ENCODE measurements at regions not wholly inside any gene's neighbourhood (a gene's known extent, or its start where the extent isn't known, plus 50 kb on each side); places are given as distances from the start of the nearest gene placed in this dataset.
A peak's percentile ranks its signal among the peaks of the same experiment; 100 is the strongest.
"Not testable (repeated sequence)": the region's sequence is repeated elsewhere in the genome, so short reads cannot be mapped to it uniquely, and the experiment has no call there.

GRCh38 chr6:168851460-168852375 is 401.9 kb downstream of the THBS2 start:
- Histone ChIP-seq H3K79me2 (ENCODE audit: insufficient read depth) (no peaks in the 10 kb centered on the region), H3F3A (replicated peaks; ENCODE audit: insufficient read depth) (no peaks in the 10 kb centered on the region), H3K27ac (ENCODE audit: low read depth in 2 of 2, low read length in 1 of 2) (no peak overlapping the region), H3K4me1 (ENCODE audit: control insufficient read depth in 1 of 2, insufficient read depth in 2 of 2, low read depth in 1 of 2, low read length in 1 of 2) (no peaks in the 10 kb centered on the region; a peak in 1 of 4 replicates), H4K20me1 (ENCODE audit: insufficient read depth) (no peaks in the 10 kb centered on the region), H3K9me2 (no peaks in the 10 kb centered on the region), H3K4me2 (peak overlapping the region; percentile 42), H3K9ac (no peak overlapping the region), H3K36me3 (replicated peaks in 1 of 2; ENCODE audit: control insufficient read depth in 1 of 2, insufficient read depth in 2 of 2, low read length in 1 of 2) (no peaks in the 10 kb centered on the region), H2AFZ (ENCODE audit: low read depth) (peak overlapping the region; percentile 63; the same call in 1 of the 2 replicates), H3K4me3 (ENCODE audit: low read depth in 2 of 2, low read length in 1 of 2) (peak overlapping the region; percentile 12 to 46; a peak in 2 of 4 replicates), H3K9me3 (no peaks in the 10 kb centered on the region), H3K27me3 (ENCODE audit: insufficient read depth) (no peaks in the 10 kb centered on the region)
- POLR2A ChIA-PET: no interaction called here
- DNase-seq: no peak
- TF ChIP-seq FOSL2 (IDR thresholded peaks at IDR 0.05; ENCODE audit: borderline replicate concordance, low read depth): no peak
- no peak for TF ChIP-seq TAF1 (IDR thresholded peaks at IDR 0.05; ENCODE audit: borderline replicate concordance, low read depth, low read length)
- TF ChIP-seq TEAD4 (IDR thresholded peaks at IDR 0.05; ENCODE audit: borderline replicate concordance, insufficient read depth): no peak
- TF ChIP-seq ELF1 (IDR thresholded peaks at IDR 0.05): no peak
- TF ChIP-seq GATA2 (CRISPR knock-in tag; IDR thresholded peaks at IDR 0.05): no peak
- TF ChIP-seq SIN3A (IDR thresholded peaks at IDR 0.05; ENCODE audit: borderline replicate concordance, low read depth, low read length): no peak
- no peak for TF ChIP-seq USF1 (IDR thresholded peaks at IDR 0.05; ENCODE audit: borderline replicate concordance, low read depth)
- no peak for TF ChIP-seq GABPA (IDR thresholded peaks at IDR 0.05; ENCODE audit: low read depth)
- no peak for TF ChIP-seq FOXM1 (IDR thresholded peaks at IDR 0.05; ENCODE audit: low read depth)
- no peak for TF ChIP-seq PBX3 (IDR thresholded peaks at IDR 0.05)
- TF ChIP-seq RAD21 (IDR thresholded peaks at IDR 0.05; ENCODE audit: low read length): no peak
- no peak for TF ChIP-seq ZBTB33 (IDR thresholded peaks at IDR 0.05; ENCODE audit: borderline replicate concordance, low read depth)
- no peak for TF ChIP-seq RFX5 (IDR thresholded peaks at IDR 0.05; ENCODE audit: low read length)
- no peak for TF ChIP-seq NFIC (IDR thresholded peaks at IDR 0.05; ENCODE audit: borderline replicate concordance)
- no peak for TF ChIP-seq YY1 (IDR thresholded peaks at IDR 0.05; ENCODE audit: low read depth)
- TF ChIP-seq CHD2 (IDR thresholded peaks at IDR 0.05; ENCODE audit: low read length, partially characterized antibody): no peak
- TF ChIP-seq JUND (IDR thresholded peaks at IDR 0.05): no peak
- no peak for TF ChIP-seq RCOR1 (IDR thresholded peaks at IDR 0.05; ENCODE audit: low read length)
- TF ChIP-seq MXI1 (IDR thresholded peaks at IDR 0.05; ENCODE audit: low read depth, low read length): no peak
- TF ChIP-seq EP300 (IDR thresholded peaks at IDR 0.05; ENCODE audit: borderline replicate concordance in 1 of 2, low read depth in 1 of 2, low read length in 1 of 2): no peak
- CTCF ChIA-PET: interaction anchor here (1.2 to 2.1 kb wide), 3 partner anchors 8 to 16 kb away, joined by 3 to 5 read pairs (median 3); no protein-coding TSS in a partner anchor
- 35% methylated on average over 6 of the region's 11 CpGs for WGBS (ENCODE audit: low lambda C conversion rate)

- CTCF ChIA-PET: interaction anchor here (0.5 kb wide), 2 partner anchors 312 to 369 kb away, joined by 3 read pairs; no protein-coding TSS in a partner anchor
- H3K27me3 ChIP-seq (ENCODE audit: insufficient read depth); H3K9me3 ChIP-seq; H3K9ac ChIP-seq; H3K27ac ChIP-seq (ENCODE audit: low read depth in 2 of 2, low read length in 1 of 2); H3K4me3 ChIP-seq (ENCODE audit: low read depth in 2 of 2, low read length in 1 of 2); H3K79me2 ChIP-seq (ENCODE audit: insufficient read depth); H4K20me1 ChIP-seq (ENCODE audit: insufficient read depth); H3K4me2 ChIP-seq; DNase-seq; H3F3A ChIP-seq (replicated peaks; ENCODE audit: insufficient read depth); H3K36me3 ChIP-seq (replicated peaks in 1 of 2; ENCODE audit: control insufficient read depth in 1 of 2, insufficient read depth in 2 of 2, low read length in 1 of 2); H3K9me2 ChIP-seq; POLR2A ChIA-PET; H3K4me1 ChIP-seq (ENCODE audit: control insufficient read depth in 1 of 2, insufficient read depth in 2 of 2, low read depth in 1 of 2, low read length in 1 of 2); H2AFZ ChIP-seq (ENCODE audit: low read depth): not testable (repeated sequence)
- WGBS (ENCODE audit: low lambda C conversion rate): 45% methylated on average over 6 of the region's 26 CpGs
These were observed 403.5 kb downstream of the THBS2 start for GRCh38 chr6:168850027-168850736.
